Astrocyte of the spinal cord (primary cell): ENCODE measurements at regions not wholly inside any gene's neighbourhood (a gene's known extent, or its start where the extent isn't known, plus 50 kb on each side); places are given as distances from the start of the nearest gene placed in this dataset.

Experiments
- DNase-seq: peaks from one replicate; pipeline ENCODE4 v3.0.0; 2011; ENCODE audit warnings: low read depth, low spot score
- H3K4me3 ChIP-seq: 2 replicates; pipeline ENCODE4 v1.5.1; 2011; ENCODE audit warnings: low read depth, mild to moderate bottlenecking, low read length, moderate library complexity
- in situ Hi-C: cut with HindIII; loops from 2 replicates; pipeline ENCODE4 v1.10.0; 2017; ENCODE audit warnings: low sequenced_read_pairs
- TF ChIP-seq, protein P1 (sequence below): IDR thresholded peaks from 2 replicates; pipeline ENCODE4 v1.5.1; 2012; ENCODE audit warnings: low read depth, mild to moderate bottlenecking, low read length, inconsistent platforms

DNA sequence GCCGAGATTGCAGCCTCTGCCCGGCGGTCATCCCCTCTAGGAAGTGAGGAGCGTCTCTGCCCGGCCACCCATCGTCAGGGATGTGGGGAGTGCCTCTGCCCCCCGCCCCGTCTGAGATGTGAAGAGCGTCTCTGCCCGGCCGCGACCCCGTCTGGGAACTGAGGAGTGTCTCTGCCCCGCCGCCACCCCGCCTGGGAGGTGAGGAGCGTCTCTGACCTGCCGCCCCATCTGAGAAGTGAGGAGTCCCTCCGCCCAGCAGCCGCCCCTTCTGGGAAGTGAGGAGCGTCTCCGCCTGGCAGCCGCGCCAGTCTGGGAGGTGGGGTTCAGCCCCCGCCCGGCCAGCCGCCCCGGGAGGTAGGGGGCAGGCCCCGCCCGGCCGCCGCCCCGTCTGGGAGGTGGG, 544.0 kb downstream of the CCER1 start:
- DNase-seq = no peak
- in situ Hi-C loops = no loop called here
- TF ChIP-seq, protein P1, sequence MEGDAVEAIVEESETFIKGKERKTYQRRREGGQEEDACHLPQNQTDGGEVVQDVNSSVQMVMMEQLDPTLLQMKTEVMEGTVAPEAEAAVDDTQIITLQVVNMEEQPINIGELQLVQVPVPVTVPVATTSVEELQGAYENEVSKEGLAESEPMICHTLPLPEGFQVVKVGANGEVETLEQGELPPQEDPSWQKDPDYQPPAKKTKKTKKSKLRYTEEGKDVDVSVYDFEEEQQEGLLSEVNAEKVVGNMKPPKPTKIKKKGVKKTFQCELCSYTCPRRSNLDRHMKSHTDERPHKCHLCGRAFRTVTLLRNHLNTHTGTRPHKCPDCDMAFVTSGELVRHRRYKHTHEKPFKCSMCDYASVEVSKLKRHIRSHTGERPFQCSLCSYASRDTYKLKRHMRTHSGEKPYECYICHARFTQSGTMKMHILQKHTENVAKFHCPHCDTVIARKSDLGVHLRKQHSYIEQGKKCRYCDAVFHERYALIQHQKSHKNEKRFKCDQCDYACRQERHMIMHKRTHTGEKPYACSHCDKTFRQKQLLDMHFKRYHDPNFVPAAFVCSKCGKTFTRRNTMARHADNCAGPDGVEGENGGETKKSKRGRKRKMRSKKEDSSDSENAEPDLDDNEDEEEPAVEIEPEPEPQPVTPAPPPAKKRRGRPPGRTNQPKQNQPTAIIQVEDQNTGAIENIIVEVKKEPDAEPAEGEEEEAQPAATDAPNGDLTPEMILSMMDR = no peak

DNA sequence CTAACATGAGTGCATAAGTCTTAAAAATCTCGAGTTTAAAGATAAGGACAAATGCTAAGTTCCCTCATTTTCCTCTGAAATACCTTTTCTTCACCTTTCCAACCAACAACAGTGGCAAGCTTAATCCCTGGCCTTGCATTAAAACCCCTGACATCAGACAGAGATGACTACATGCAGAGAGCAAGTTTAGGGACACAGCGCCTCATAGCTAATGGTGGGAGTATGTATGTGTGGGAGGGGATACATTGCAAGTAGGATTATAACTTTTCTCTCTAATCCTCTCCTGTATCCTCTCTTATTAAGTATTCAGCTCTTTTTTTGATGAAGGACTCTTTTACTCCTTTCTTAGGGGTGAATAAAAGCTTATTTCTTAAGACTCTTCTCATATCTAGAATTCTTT, 547.1 kb downstream of the CCER1 start:
- TF ChIP-seq, protein P1 = no peak
- in situ Hi-C loops = no loop called here
- DNase-seq = no peak
- no peak overlapping the region for H3K4me3 ChIP-seq

More for the DNA sequence above, 544.0 kb downstream of the CCER1 start:
- no peak overlapping the region for H3K4me3 ChIP-seq

DNA sequence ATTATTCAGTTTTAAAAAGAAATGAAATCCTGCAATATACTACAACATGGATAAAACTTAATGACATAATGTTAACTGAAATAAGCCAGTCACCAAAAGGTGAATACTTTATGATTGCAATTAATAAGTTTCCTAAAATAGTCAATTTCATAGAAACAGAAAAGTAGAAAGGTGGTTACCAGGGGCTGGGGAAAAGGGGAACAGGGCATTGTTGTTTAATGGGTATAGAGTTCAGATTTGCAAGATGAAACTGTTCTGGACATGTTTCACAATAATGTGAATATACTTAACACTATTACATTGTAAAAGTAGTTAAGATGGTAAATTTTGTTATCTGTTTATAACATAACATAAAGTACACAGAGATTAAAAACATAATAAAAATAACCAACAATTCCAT, 550.9 kb downstream of the CCER1 start:
- DNase-seq = no peak
- in situ Hi-C loops = no loop called here
- TF ChIP-seq, protein P1 = no peak
- no peak overlapping the region for H3K4me3 ChIP-seq

DNA sequence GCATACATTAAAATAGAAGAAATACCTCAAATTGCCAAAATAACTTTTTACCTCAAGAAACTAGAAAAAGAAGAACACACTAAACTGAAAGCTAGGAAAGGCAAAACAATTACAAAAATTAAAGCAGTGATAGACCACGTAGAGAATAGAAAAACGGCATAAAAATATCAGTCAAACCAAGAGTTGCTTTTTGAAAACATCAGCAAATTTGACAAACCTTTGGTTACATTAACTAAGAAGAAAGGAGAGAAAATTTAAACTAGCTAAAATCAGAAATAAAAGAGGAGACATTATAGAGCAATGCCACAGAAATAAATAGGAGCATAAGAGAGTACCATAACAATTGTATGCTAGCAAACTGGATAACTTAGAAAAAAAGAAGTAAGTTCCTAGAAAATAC, 553.8 kb downstream of the CCER1 start:
- no peak for DNase-seq
- TF ChIP-seq, protein P1 = no peak
- no peak overlapping the region for H3K4me3 ChIP-seq
- in situ Hi-C loops = no loop called here

DNA sequence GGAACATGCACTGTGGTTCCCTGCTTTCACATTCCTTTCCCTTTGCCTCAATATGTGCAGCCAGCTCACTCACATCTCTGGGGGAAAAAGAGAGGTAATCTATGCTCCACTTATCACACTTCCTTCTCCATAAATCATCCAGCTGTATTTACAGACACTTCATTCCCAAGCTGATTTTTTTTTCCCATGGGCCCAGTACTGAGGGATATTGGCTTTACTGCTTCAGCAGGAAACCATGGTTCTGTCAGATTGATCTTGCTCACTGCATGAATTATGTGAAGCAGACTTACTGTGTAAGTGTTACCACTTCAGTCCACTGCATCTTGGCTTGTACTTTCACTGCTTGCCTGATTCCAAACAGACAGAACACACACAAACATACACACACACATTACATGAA, 555.6 kb downstream of the CCER1 start:
- no peak overlapping the region for H3K4me3 ChIP-seq
- no peak for DNase-seq
- in situ Hi-C loops = no loop called here
- TF ChIP-seq, protein P1 = no peak

DNA sequence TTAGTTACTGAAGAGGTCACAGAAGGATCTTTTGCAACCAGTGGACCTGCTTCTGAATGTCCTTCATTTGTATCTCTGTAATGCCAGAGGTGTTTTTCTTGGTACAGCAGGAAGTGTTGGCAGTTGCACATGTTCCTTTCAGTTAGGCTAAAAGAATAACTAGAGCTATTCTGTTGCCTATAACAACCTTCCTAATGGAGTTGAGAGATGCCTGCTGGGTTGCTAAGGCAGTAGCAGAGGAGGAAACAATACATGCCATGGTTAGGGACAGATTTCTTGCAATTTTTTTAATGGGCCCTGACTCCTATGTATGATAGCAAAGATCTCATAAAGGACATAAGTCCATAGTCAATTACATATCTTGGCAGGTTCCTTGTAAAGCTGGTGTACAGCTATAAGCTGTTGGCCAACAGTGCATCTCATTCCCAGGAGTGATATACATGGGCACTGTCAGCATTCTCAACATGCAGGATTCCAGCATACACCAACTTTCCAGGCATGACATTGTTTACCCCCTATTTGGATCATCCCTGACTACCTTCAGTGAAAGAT, 556.6 kb downstream of the CCER1 start:
- no peak for DNase-seq
- in situ Hi-C loops = no loop called here
- no peak overlapping the region for H3K4me3 ChIP-seq
- TF ChIP-seq, protein P1 = no peak

DNA sequence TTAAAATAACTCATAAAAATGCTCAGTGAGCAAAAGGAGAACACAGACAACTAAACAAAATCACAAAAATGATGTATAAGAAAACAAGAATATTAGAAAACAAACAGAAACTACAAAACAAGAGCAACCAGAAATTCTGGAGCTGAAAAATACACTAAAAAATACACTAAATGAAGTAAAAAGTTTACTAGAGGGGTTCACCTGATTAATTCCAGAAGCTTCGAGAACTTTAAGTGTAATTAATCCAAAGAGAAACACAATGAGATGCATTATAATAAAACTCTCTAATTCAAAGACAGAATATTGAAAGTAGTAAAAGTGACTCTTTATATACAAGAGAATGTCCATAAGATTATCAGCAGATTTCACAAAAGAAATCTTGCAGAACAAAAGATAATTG, 558.4 kb downstream of the CCER1 start:
- no peak for DNase-seq
- in situ Hi-C loops = no loop called here
- no peak overlapping the region for H3K4me3 ChIP-seq
- TF ChIP-seq, protein P1 = no peak
